HG02943 (cell line): ENCODE measurements at regions not wholly inside any gene's neighbourhood (a gene's known extent, or its start where the extent isn't known, plus 50 kb on each side); places are given as distances from the start of the nearest gene placed in this dataset.
"Not testable (repeated sequence)": the region's sequence is repeated elsewhere in the genome, so short reads cannot be mapped to it uniquely, and the experiment has no call there.

ENCODE experiments used
- ATAC-seq: cut with Tn5 transposase; IDR thresholded peaks from one replicate; pipeline ENCODE4 v1.9.1; 2021; ENCODE audit warnings: mild to moderate bottlenecking, low read depth, moderate library complexity; ENCODE audit not compliant: unreplicated experiment

GRCh38 chr6:134745192-134745591 is 204.7 kb downstream of the ALDH8A1 start:
- not testable (repeated sequence) for ATAC-seq

- no peak for ATAC-seq
These were observed 205.6 kb downstream of the ALDH8A1 start for GRCh38 chr6:134744301-134744700.

- no peak for ATAC-seq
These were observed 208.7 kb downstream of the ALDH8A1 start for GRCh38 chr6:134741200-134741536.

DNA sequence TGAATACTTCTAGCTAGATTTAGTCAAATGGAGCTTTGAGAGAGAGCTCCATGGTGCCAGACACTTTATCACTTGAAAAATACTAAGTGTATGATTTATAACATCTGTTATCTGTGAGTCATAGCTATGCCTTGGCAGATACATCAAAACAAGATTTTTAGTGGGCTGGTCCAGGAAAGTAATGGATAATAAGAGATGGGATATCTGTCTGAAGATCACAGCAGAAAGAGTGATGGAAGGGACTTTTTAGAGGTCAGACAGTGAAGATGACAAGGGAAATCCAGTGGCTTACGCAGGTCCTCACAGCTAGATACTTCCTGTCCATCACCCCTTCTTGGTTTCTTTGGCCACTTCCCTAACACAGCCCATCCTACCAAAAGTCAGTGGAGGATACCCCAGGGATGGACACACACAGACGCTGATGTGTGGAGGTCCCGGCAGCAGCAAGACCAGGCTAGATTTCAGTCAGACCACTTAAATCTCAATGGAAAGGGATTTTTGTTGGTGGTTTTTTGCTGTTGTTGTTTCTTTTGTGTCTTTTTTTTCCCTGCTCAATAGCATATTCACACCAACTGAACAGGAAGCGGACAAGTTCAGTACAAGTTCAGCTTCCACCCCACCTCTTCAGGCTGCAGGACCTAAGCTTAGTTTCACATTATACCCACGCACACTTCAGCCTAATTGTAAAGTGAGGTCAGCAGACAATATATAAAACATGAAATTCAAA is 209.3 kb downstream of the ALDH8A1 start:
- ATAC-seq: no peak

- no peak for ATAC-seq
These were observed 209.9 kb downstream of the ALDH8A1 start for GRCh38 chr6:134740027-134740373.

DNA sequence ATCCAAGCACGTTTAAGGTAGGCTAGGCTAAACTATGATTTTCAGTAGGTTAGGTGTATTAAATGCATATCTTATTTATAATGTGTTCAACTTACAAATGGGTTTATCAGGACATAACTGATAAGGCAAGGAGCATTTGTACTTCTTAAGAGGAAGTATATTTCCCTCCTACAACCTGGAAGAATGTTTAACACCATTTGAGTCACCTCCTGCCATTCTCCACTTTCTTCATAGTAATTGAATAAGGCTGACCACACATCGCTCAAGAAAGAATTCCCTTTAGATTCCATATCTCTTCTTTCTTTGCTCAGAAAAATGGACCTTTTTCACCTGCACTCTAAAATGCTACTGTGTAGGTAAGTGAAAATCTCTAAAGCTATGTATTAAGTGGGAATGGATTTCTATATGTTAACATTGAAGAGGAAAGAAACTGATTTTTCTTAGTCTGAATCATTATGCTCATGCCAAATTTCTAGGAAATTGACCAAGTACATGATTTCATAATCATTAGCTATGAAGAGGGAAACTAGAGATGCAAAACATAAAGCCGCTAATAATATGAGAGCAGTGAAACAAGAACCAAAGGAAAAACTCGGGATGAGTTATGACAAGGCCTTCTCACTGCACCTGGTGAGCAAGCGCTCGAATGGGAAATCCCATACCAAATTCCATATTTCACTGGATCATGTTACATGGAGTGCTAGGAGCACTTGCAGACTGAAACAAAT is 210.4 kb downstream of the ALDH8A1 start:
- no peak for ATAC-seq

DNA sequence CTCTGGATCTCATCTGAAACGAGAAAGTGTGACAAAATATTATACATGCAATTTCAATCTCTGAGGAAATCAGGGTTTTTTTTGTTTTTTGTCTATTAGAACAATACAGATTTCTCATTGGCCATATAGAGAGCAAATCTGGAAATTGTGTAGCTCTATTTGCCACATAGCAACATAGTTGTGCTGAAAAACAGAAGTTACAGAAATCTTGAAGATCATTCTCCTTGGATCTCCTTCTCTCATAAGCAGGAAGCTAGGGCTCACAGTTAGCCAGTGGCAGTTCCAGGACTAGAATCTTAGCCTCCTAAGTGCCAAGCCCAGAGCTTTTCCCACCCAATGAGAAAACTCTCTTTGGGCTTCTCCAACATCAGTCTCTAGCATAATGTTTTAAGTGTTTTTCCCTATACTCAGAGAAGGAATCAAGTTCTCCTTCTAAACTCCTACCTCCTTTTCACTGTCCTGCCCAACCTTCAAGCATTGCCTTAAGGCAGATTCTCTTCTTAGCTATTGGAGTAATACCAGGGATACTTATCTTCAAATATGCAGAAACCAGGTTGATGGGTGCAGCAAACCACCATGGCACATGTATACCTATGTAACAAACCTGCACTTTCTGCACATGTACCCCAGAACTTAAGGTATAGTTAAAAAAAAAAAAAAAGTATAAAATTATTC is 211.6 kb downstream of the ALDH8A1 start:
- no peak for ATAC-seq

- no peak for ATAC-seq
These were observed 214.4 kb downstream of the ALDH8A1 start for GRCh38 chr6:134735461-134735860.

GRCh38 chr6:134734312-134734869 is 215.5 kb downstream of the ALDH8A1 start:
- no peak for ATAC-seq

DNA sequence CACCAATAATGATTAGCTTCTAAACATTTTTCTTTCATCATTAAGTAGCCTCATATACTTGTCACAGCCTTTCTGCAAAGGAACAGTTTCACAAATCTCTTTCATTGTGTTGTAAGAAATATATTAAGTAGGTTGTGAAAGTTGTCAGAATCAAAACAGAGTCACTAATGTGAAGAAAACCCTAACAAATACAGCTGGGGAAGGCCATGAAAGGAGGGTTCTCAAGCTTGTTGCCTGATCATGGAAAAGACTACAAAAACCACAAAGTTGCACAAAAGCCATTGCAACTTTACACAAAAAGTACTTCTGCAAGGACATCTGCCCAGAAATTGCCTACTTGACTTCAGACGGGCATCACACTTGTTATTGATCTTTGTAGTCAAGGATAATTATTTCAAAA is 216.1 kb downstream of the ALDH8A1 start:
- no peak for ATAC-seq

- no peak for ATAC-seq
These were observed 217.1 kb downstream of the ALDH8A1 start for GRCh38 chr6:134732763-134733162.

DNA sequence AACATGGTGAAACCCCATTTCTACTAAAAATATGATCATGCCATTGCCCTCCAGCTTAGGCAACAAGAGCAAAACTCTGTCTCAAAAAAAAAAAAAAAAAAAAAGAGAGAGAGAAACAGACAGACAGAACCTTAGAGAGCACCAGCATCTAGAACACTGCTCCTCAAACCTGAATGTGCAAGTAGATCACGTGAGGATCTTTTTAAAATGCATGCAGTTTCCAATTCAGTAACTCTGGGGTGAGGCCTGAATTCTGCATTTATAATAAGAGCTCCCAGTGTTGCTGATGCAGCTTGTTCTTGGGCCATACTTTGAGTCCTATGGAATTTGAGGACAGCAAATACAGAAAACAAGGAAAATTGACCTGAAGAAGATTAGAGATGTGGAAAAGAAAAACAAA is 218.3 kb downstream of the ALDH8A1 start:
- ATAC-seq: no peak

GRCh38 chr6:134730013-134730412 is 219.9 kb downstream of the ALDH8A1 start:
- no peak for ATAC-seq

DNA sequence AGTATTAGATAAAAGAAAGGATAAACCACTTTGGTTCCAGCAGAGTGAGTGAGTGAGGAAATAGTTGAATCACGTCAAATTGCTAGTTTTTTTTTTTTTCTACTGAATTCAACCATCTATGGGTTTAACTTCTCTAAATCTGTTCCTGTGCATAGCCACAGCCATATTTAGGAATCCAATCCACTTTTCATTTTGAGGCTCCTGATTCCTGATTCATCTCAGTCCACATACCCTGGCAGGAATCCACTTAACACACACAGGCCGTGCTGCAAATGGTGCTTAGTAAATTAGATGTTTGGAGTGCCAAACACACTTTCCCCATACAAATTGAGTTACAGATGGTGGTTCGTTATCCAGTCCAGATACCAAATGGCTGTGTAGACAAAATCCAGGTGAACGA is 220.3 kb downstream of the ALDH8A1 start:
- ATAC-seq: no peak

DNA sequence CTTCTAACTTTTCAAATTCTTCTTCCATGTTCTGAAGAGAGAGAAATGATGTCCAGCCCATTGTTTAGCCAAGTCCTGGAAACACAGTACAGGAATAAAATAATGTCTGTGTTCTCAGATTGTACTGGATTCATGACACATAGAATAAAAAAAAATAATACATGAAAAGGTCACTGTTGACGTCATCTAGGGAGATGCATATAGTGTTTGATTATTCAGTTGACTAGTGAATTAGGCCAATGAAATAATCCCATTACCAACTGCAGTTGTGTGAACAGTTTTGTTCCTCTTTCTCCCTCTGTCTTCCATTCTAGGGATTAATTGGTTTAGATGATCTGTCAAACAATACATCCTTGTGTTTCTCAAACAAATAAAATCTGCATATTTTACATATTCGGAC is 222.8 kb downstream of the ALDH8A1 start:
- ATAC-seq: no peak

GRCh38 chr6:134725590-134725989 is 224.3 kb downstream of the ALDH8A1 start:
- ATAC-seq: no peak

DNA sequence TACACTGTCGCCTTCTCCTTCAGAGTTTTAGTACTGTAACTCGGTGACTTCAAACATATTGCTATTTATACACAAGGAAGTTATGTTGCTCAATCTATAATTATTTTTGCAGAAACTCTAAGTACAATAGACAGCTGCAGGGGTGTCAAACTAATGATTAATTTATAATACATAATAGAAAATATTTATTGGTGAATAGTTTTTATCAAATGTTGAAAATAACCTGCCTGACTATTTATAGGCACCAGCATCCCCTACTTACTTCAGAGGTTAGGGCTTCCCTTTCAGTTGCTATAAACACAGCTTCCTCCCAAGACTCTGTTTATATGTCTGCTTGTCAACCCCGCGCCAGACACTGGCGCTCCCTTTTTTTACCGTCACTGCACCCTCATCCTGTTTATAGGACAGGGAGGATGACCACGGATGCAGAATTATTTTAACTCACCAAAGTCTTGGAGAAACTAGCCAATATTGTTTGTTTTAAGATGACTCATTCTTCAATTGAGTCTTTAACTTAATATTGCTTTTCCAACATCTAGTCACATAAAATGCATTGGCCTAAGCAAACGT is 225.0 kb downstream of the ALDH8A1 start:
- ATAC-seq: no peak

DNA sequence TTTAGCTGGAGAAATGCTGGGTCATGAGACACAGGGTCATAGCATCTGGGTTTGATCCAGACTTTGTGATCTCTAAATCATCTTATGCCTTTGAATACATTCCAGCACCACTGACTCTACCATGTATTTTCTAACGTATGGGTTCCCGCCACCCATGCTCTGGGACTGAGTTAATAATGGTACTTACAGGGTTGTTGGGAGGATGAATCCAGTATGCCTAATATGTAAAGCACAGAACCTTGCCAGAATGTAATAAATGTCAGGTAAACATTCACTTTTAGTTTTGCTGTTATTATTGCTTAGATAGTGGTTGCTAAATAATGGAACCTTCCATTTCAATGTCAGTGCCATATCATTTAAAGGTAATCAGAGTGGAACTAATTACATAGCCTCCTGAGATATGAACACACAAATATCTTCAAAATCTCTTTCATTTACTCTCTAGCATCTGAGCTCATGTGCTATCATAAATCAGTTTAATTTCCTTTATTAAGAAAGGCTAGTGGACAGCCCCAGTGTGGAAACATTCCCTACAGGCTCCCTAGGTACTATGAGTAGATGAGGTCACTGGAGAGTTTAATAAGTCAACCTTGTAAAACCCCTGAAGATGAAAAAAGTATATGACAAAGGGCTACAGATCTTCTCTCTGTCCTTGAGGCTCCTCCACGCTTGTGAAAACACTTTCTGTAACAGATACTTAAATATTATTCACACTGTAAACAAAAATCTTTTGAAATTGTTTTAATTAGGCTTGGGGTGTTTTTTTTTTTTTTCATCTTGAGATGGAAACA is 226.6 kb downstream of the ALDH8A1 start:
- ATAC-seq: no peak

DNA sequence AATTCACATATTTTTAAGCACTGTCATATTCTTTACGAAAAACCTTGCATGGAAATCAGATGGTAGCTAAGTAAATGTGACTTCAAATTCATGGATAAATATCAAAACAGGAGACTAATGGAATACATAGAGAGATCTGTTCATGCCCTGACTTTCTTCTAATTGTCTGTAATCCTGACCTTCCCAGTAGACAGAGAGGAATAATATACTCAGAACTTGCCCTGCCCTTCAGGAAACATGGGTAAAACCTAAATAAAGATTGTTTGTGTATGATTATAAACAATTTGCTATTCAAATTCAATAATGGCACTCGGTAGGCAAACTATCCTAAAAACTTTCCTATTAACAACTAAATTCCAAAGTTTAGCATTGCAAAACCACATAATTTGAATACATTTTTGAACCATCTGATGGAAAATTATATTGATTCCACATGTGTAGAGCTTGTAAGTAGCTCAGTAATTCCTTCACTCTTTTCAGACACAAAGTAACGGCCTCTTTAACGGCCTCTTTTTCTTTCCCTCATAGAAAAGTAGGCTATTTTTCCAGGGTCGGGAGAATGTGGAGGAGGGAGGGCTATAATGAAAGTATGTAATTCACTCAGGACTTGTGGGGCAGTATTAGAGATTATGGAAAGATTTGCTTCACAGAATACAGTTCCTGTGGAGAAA is 227.6 kb downstream of the ALDH8A1 start:
- no peak for ATAC-seq

- ATAC-seq: no peak
These were observed 228.9 kb downstream of the ALDH8A1 start for GRCh38 chr6:134721060-134721405.
